NCI-H146 (cell line): ENCODE measurements at regions not wholly inside any gene's neighbourhood (a gene's known extent, or its start where the extent isn't known, plus 50 kb on each side); places are given as distances from the start of the nearest gene placed in this dataset.
"Not testable (repeated sequence)": the region's sequence is repeated elsewhere in the genome, so short reads cannot be mapped to it uniquely, and the experiment has no call there.

ENCODE experiments used
- DNase-seq: peaks from one replicate; lab custom pipeline; 2025; lab: John Stamatoyannopoulos, UW

DNA sequence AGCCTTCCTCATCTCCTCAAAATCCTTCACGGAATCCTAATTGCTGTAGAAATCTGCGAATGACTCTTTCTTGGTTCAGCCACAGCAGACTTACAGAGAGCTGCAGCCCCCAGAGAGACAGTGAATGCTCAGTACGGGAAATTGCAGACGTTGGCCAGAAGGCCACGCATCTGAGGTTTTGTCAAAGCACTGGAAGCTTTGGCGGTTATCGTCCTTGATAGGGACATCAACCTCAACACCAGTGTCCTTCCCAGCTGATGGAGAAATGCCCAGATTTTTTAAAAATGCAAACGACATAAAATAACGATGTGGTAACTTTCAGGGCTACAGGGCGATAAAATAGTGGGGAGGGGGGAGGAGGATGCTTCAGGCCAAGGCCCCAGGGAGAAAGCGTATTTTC, 166.6 kb upstream of the CIBAR2 start:
- no peak for DNase-seq

DNA sequence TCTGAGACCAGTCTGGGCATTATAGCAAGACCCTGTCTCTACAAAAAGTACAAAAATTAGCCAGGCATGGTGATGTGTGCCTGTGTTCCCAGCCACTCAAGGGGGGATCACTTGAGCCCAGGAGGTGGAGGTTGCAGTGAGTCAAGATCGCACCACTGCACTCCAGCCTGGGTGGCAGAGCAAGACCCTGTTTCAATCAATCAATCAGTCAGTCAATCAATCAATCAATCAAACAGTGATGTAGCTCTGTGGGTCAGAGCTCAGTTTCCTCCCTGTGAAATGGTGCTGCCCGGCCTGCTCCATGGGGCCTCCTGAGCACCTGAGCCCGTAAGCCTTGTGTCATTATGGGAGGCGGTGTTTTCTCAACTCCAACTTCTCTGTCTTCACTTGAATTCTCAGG, 167.1 kb upstream of the CIBAR2 start:
- DNase-seq = no peak

DNA sequence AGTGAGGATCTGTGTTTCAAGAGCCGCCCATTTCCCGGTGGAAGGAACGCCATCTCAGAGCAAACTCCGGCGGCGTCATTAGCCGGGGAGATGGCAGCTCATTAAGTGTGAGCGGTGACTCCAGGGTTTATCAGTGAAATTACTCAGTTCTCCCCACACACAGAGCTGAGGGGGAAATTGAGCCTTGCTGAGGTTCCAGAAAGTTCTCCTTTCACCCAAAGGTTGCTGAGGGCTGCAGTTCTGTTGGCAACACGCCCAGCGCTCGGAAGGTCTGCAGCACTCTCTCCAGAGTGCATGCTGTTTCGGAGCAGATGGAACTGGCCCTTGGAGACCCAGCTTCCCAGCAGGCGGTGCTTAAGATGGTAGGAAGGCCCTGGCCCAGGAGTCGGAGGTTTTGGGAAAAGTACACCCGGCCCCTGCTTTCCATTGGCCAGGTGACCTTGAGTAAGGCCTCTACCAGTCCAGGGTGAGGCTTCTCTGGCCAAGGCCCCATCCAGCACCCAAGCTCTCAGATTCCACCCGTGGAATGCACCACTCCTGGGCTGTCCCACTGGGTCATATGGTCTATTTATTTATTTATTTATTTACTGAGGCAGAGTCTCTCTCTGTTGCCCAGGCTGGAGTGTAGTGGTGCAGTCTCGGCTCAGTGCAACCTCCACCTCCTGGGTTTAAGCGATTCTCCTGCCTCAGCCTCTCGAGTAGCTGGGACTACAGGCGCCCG, 167.7 kb upstream of the CIBAR2 start:
- no peak for DNase-seq

DNA sequence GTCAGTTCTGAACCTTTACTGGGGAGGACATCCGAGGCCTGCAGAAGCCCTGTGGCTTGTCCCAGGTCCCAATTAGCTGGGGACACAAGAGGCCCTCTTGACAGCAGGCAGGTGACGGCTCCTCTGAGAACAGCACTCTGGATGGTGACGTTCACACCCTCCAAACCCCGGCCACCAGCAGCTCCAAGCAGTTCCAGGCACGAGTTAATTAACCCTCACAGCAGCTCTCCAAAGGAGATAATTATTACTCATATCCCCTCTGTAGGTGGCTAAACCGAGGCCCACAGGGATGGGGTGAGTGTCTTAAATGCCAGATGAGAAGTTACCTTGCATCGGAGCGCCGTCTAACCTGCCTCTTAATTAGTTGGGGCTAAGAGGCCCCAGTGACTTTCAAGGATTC, 168.9 kb upstream of the CIBAR2 start:
- DNase-seq = peak; percentile 18

- no peak for DNase-seq
Measured at GRCh38 chr16:85282842-85283241, 170.6 kb upstream of the CIBAR2 start.

- no peak for DNase-seq
Measured at GRCh38 chr16:85283305-85284050, 171.2 kb upstream of the CIBAR2 start.

- peak; percentile 81 for DNase-seq
Measured at GRCh38 chr16:85284141-85284817, 172.0 kb upstream of the CIBAR2 start.

DNA sequence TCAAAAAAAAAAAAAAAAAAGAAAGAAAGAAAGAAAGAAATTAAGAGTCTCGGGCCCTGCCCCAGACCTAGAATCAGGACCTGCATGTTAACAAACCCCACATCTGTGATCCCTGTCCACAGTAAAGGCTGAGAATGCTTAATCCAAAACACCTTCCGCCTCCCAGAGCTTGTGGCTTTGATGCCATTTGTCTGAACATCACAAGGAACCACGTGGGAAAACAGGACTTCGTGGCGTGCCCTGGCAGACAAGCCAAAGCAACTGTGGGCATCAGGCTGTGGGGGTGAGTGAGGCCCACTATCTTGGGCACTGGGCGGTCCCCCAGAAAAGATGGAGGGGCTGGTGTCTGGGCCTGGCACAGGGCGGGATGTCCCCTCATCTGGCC, 173.4 kb upstream of the CIBAR2 start:
- no peak for DNase-seq

- no peak for DNase-seq
Measured at GRCh38 chr16:85286066-85286831, 174.0 kb upstream of the CIBAR2 start.

DNA sequence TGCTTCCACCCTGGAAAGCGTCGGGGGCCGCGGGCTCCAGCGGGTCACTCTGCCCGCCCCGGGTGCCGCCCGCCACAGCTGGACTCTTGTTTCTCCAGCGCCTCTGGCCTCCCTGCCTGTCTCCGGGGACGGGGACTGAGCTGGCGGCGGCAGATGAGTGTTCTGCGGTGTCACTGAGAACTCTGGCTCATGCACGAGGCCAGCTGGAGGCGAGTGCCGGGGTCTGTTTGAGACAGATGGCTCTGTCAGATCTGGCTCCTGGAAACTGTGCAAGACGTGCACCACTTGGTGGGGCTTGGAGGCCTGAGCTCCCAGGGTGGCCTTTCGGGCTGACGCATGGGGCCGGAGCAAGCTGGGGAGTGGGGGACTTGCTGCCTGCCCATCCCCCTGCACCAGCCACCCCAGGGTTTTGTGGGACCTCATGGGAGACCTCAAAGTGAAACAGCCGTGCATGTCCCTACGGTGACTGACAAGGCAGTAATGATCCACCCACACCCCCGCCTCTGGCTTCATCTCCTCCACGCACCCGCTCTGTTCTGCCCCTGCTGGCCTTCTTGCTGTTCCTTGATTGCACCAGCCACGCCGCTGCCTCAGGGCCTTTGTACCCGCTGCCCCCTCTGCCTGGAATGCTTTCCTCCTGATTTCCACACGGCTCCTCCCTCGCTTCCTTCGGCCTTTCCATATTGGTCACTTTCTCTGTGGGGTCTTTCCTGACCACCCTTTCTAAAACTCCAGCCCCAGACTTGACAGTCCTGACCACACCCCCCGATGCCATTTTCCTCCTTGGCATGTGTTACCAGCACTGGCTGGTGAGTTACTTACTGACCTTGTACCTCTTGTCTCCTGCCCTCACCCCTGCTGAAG, 174.9 kb upstream of the CIBAR2 start:
- no peak for DNase-seq

- not testable (repeated sequence) for DNase-seq
Measured at GRCh38 chr16:85287815-85288109, 175.5 kb upstream of the CIBAR2 start.

DNA sequence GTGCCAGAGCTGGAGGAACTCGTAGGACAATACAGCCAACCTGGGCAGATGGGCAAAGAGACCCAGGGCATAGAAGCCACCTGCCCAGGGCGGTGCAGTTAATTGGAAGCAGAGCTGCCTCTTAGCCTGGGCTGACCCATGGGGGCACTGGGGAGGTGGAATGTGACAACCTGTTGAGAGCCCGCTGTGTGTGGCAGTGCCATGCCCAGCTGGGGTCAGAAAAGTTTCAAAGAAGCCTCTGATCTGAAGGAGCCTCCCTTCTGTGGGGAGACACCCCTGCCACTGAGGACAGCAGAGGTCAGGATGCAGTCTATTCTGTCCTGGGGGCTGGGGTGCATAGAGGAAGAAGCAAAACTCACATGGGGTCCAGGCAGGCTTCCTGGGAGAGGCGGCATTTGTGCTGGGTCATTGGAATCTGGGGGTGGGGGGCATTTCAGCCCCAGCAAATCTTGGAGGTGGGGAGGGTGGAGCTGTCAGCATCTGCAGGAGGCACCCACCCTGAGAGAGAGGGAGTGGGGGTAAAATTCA, 176.1 kb upstream of the CIBAR2 start:
- DNase-seq = no peak

DNA sequence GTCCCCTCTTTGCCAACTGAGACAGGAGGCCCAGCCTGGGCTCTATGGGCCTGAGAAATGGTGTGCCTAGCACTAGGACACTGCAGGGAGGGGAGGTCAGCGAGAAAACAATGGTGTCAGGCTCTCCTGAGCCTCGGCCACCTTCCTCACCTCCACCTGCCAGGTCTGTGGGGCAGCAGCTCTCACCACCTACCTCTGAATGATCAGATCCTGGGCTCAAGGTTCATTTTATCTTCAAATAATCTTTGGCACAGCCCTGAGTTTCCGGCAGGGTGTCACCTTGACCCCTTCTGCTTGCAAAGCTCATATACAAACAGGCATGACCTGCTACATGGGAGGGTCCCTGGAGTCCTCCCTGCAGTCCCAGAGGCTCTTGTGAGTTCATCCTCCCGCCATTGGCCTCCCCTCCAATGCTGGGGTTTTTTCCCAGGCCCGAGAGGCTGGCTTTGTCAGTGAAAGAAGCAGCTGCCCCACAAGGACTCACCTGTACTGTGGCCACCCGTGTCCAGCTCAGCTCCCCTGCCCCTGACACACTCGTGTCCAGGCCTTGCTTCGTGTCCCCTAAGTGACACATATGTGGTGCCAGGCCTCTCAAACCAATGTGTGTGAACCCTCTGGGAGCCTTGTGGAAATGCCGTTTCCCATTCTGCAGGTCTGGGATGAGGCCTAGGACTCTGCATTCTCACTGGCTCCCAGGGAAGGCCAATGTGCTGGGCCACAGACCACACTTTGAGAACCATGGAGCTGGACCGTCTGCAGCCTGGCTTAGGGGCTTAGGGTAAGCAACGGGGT, 176.8 kb upstream of the CIBAR2 start:
- DNase-seq = no peak

DNA sequence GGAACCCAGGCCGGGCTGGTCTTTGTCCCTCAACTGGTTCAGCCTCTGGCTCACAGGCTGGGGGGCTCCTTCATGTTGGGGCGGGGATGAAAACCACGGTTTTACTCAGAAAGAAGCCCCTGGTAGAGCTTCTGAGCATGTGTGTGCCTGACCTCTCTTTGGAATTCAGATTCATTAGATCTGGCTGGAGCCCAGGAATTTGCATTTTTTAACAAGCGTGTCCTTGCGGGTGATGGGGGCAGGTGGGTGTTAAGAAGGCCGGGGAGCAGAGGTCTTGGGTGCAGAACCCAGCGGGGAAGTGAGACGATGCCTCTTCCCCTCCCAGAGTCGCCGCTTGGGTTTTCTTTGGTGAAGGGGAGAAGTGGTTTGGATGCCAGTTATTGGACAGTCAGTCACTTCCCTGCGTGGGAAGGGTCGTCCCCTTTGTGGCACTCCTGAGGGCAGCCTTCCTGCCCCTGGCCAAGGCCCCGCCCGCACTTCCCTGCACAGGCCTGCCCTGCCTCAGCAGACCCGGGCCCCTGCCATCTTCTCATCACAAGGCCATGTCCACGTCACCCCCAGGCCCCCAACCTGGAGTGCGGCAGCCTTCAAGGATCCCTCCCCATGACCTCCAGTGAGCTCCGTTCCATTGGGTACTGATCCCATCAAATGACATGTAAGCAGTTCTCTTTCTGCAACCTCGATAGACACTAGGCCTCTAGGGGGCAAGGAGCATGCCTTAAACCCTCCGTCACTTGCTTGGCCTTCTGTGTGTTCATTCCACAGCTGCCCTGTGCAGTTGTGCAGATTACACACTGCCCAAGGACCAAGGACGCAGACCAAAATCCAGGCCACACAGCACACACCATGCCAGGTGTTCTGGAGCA, 177.7 kb upstream of the CIBAR2 start:
- no peak for DNase-seq

DNA sequence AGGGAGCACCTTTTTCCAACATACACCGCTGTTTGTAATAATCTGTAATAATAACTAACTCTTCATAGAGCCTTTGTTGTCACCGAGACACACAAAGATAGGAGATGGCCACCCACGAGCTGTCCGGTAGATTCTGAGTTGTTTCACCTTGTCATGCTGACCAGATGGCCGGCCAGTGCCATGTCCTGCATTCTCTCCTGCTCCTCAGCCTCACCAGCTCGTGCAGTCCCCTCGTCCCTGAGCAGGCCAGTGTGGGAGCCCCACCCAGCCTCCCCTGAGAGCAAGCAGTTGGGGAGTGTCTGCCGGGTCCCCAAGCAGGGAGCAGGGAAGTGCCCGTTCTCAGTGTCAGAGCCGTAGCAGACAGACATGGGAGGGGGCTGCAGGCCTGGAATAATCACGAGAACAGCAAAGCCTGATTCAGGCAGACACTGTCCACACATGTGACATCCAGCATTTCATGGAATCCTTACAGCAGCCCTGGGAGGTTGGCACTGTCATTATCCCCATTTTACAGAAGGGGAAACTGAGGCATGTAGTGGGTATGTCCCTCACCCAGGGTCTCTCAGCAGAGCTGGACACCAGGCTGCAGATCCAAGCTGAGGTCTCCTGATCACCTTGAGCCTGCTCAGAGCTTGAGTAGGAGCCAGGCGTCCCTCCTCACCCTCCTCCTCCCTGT, 178.5 kb upstream of the CIBAR2 start:
- DNase-seq = no peak

DNA sequence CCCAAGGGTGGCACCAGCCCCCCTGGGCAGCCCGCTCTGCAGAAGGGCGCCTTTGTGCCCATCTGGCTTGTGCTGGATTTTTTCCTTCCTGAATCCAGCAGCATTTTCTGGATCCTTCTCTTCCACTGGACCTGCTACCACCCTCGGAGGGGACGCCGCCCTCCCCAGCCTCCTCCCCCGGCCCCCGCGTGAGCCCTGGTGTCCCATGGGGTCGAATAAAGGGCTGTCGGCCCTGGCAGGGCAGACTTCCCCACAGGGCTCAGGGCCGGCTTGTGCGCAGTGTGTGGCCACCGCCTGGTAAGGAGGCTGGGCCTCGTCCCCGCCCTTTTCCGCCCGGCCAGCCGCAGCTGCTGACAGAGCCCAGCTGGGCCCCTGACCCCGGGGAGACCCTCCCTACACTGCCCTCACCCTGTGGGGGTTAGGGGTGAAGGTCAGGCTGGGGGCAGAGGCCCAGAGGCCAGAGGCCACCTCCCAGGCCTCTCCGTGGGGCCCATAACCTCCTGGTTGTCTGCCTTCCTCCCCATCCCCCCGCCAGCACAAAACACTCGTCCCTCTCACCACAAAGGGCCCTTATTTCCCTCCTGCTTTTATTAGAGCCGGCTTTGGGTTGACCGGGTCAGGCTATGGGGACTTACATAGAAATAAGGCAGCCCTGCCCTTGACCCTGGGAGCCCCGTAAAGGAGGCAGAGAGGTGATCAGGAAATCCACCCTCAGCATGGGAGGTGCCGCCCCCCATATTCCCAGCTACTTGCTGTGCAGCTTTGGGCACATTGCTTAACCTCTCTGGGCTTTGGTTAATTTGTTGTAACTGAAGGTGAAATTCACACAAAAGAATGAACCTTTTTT, 179.3 kb upstream of the CIBAR2 start:
- DNase-seq = no peak

DNA sequence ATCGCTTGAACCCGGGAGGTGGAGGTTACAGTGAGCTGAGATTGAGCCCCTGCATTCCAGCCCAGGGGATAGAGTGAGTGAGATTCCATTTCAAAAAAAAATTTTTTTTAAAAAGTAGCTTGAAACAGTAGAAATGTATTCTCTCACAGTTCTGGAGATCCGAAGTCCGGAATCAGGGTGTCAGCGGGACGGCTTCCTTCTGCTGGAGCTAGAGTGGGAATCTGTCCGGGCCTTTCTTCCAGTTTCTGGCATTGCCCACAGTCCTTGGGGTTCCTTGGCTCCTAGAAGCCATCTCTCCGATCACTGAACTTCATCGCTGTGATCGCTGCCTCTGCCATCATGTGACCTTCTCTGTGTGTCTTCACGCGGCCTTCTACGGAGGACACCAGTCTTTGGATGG, 181.2 kb upstream of the CIBAR2 start:
- DNase-seq = no peak
